Esophagus muscularis mucosa (tissue), 4 donors: ENCODE measurements at regions not wholly inside any gene's neighbourhood (a gene's known extent, or its start where the extent isn't known, plus 50 kb on each side); places are given as distances from the start of the nearest gene placed in this dataset.

Source experiments
- DNase-seq: peaks from one replicate; pipeline ENCODE4 v3.0.0-alpha.2; 2017; ENCODE audit errors: extremely low spot score
- H3K27ac ChIP-seq, 4 donors: fragments of 200-600 bp; sonication (generic); replicated peaks in 1 of 4; 1 replicate in 3 of 4; 2 replicates in 1 of 4; pipeline ENCODE4 v1.5.1; 2016 to 2019; ENCODE audit warnings: mild to moderate bottlenecking in 1 of 4
- H3K27me3 ChIP-seq, 4 donors: fragments of 200-600 bp; sonication (generic); one replicate each; pipeline versions ENCODE4 v1.5.1 to v1.6.0; 2016 to 2019
- H3K36me3 ChIP-seq, 4 donors: fragments of 200-600 bp; sonication (generic); one replicate each; pipeline ENCODE4 v1.5.1; 2016 to 2019
- H3K4me1 ChIP-seq, 4 donors: fragments of 200-600 bp; sonication (generic); one replicate each; pipeline ENCODE4 v1.5.1; 2016 to 2019
- H3K4me3 ChIP-seq, 4 donors: fragments of 200-600 bp; sonication (generic); 1 replicate in 2 of 4; 2 replicates in 2 of 4; pipeline ENCODE4 v1.5.1; 2016 to 2019; ENCODE audit warnings: mild to moderate bottlenecking in 4 of 4, moderate library complexity in 1 of 4
- H3K9me3 ChIP-seq, 4 donors: fragments of 200-600 bp; sonication (generic); 1 replicate in 3 of 4; 2 replicates in 1 of 4; pipeline ENCODE4 v1.5.1; 2016 to 2019
- CTCF ChIP-seq, 3 experiments: fragments of 200-600 bp in 2 of 3; fragments of 450-650 bp in 1 of 3; sonication (generic) in 2 of 3; IDR thresholded peaks; one replicate each; pipeline ENCODE4 v1.5.1; 2017 to 2019; ENCODE audit warnings: antibody characterized with exemption in 3 of 3, mild to moderate bottlenecking in 2 of 3, moderate library complexity in 1 of 3
- EP300 ChIP-seq: sonication (generic); formaldehyde crosslinking; IDR thresholded peaks from one replicate; pipeline ENCODE4 v1.6.1; 2017; ENCODE audit warnings: antibody characterized with exemption
- POLR2A ChIP-seq: fragments of 450-650 bp; IDR thresholded peaks from one replicate; pipeline ENCODE4 v1.6.1; 2017; ENCODE audit warnings: antibody characterized with exemption, moderate library complexity, mild to moderate bottlenecking, low read depth
- POLR2AphosphoS5 ChIP-seq, 2 donors: sonication (generic); formaldehyde crosslinking; IDR thresholded peaks; one replicate each; pipeline ENCODE4 v1.6.1; 2017; ENCODE audit warnings: antibody characterized with exemption in 2 of 2
- WGBS: methylation state at CpG from one replicate; pipeline ENCODE4 v1.1.5; 2018; 5-methylcytosine and 5-hydroxymethylcytosine counted together
- intact Hi-C: fragments of 100-400 bp; cut with DNase I; formaldehyde crosslinking; loops from one replicate; pipeline ENCODE4 v1.15.1; 2023

- TF ChIP-seq CTCF (IDR thresholded peaks at IDR 0.05) (no peak), POLR2A (no peak), EP300 (no peak)
- Histone ChIP-seq H3K27ac (no peak overlapping the region), H3K36me3 (no peaks in the 10 kb centered on the region), H3K27me3 (peaks cover 0 to 3% (median 0%) of the 10 kb centered on the region in 4 donors), H3K9me3 (no peaks in the 10 kb centered on the region), H3K4me3 (no peak overlapping the region), H3K4me1 (no peaks in the 10 kb centered on the region)
- no peak for DNase-seq
- intact Hi-C loops = no loop called here
- 71% methylated on average over 3 of the region's 3 CpGs for WGBS
These were observed 388.0 kb upstream of the LRRTM4 start for GRCh38 chr2:77910136-77910535.

- H3K36me3 ChIP-seq = no peaks in the 10 kb centered on the region
- H3K4me1 ChIP-seq = no peaks in the 10 kb centered on the region
- no peak overlapping the region for H3K4me3 ChIP-seq
- TF ChIP-seq CTCF (IDR thresholded peaks at IDR 0.05) (no peak), POLR2A (no peak), POLR2AphosphoS5 (IDR thresholded peaks at IDR 0.05) (no peak), EP300 (no peak)
- intact Hi-C loops = no loop called here
- H3K9me3 ChIP-seq = no peaks in the 10 kb centered on the region
- no peaks in the 10 kb centered on the region for H3K27me3 ChIP-seq
- H3K27ac ChIP-seq = no peak overlapping the region
- DNase-seq = no peak
- WGBS = 82% methylated on average over 3 of the region's 3 CpGs
These were observed 398.7 kb upstream of the LRRTM4 start for GRCh38 chr2:77920838-77921366.

- intact Hi-C loops = no loop called here
- Histone ChIP-seq H3K4me1 (no peaks in the 10 kb centered on the region), H3K4me3 (no peak overlapping the region), H3K9me3 (no peaks in the 10 kb centered on the region), H3K36me3 (no peaks in the 10 kb centered on the region), H3K27ac (no peak overlapping the region), H3K27me3 (no peaks in the 10 kb centered on the region)
- TF ChIP-seq CTCF (IDR thresholded peaks at IDR 0.05) = no peak
- no peak for TF ChIP-seq POLR2A
- TF ChIP-seq POLR2AphosphoS5 (IDR thresholded peaks at IDR 0.05) = no peak
- no peak for TF ChIP-seq EP300
- no peak for DNase-seq
- 73% methylated on average over 1 of the region's 1 CpG for WGBS
These were observed 400.4 kb upstream of the LRRTM4 start for GRCh38 chr2:77922567-77922966.

GRCh38 chr2:77937366-77937765 lies 415.2 kb upstream of the LRRTM4 start:
- no peaks in the 10 kb centered on the region for H3K27me3 ChIP-seq
- TF ChIP-seq EP300 (no peak), CTCF (IDR thresholded peaks at IDR 0.05) (no peak), POLR2AphosphoS5 (IDR thresholded peaks at IDR 0.05) (no peak), POLR2A (no peak)
- no peaks in the 10 kb centered on the region for H3K4me1 ChIP-seq
- intact Hi-C loops = no loop called here
- no peak for DNase-seq
- H3K4me3 ChIP-seq = no peak overlapping the region
- H3K27ac ChIP-seq = no peak overlapping the region
- H3K9me3 ChIP-seq = peaks cover 0 to 3% (median 0%) of the 10 kb centered on the region in 4 donors
- H3K36me3 ChIP-seq = no peaks in the 10 kb centered on the region
- WGBS = 92% methylated on average over 5 of the region's 5 CpGs

- no peak overlapping the region for H3K4me3 ChIP-seq
- H3K36me3 ChIP-seq = no peaks in the 10 kb centered on the region
- intact Hi-C loops = no loop called here
- no peaks in the 10 kb centered on the region for H3K27me3 ChIP-seq
- 70% methylated on average over 1 of the region's 1 CpG for WGBS
- H3K9me3 ChIP-seq = no peaks in the 10 kb centered on the region
- TF ChIP-seq POLR2A (no peak), POLR2AphosphoS5 (IDR thresholded peaks at IDR 0.05) (no peak), CTCF (IDR thresholded peaks at IDR 0.05) (no peak)
- no peaks in the 10 kb centered on the region for H3K4me1 ChIP-seq
- H3K27ac ChIP-seq = no peak overlapping the region
- DNase-seq = no peak
These were observed 416.3 kb upstream of the LRRTM4 start for GRCh38 chr2:77938462-77938861.
